Sigmoid colon (tissue), 6 donors: ENCODE measurements at regions not wholly inside any gene's neighbourhood (a gene's known extent, or its start where the extent isn't known, plus 50 kb on each side); places are given as distances from the start of the nearest gene placed in this dataset.

ENCODE experiments used
- DNase-seq: peaks from one replicate; pipeline ENCODE4 v3.0.0-alpha.2; 2019
- H3K27ac ChIP-seq, 4 donors: fragments of 200-600 bp; sonication (generic); one replicate each; pipeline ENCODE4 v1.5.1; 2016 to 2019; ENCODE audit warnings: mild to moderate bottlenecking in 1 of 4
- H3K27me3 ChIP-seq, 3 donors: fragments of 200-600 bp; sonication (generic); one replicate each; pipeline ENCODE4 v1.5.1; 2019; ENCODE audit warnings: mild to moderate bottlenecking in 1 of 3
- H3K36me3 ChIP-seq, 4 donors: fragments of 200-600 bp; sonication (generic); one replicate each; pipeline ENCODE4 v1.5.1; 2016 to 2019
- H3K4me1 ChIP-seq, 4 donors: fragments of 200-600 bp; sonication (generic); one replicate each; pipeline ENCODE4 v1.5.1; 2017 to 2019
- H3K4me3 ChIP-seq, 4 donors: fragments of 200-600 bp; sonication (generic); one replicate each; pipeline ENCODE4 v1.5.1; 2017 to 2019; ENCODE audit warnings: mild to moderate bottlenecking in 2 of 4, moderate library complexity in 1 of 4
- H3K9me3 ChIP-seq, 4 donors: fragments of 200-600 bp in 3 of 4; sonication (generic) in 3 of 4; one replicate each; pipeline versions ENCODE4 v1.5.1 to v1.6.1; 2013 to 2019
- EP300 ChIP-seq, 4 donors: sonication (generic); formaldehyde crosslinking; IDR thresholded peaks; one replicate each; pipeline ENCODE4 v1.6.1; 2017; ENCODE audit warnings: antibody characterized with exemption in 4 of 4
- POLR2A ChIP-seq, 2 donors: fragments of 450-650 bp; IDR thresholded peaks; one replicate each; pipeline ENCODE4 v1.6.1; 2016; ENCODE audit warnings: antibody characterized with exemption in 2 of 2, mild to moderate bottlenecking in 2 of 2, moderate library complexity in 2 of 2
- POLR2AphosphoS5 ChIP-seq, 4 donors: sonication (generic); formaldehyde crosslinking; IDR thresholded peaks; one replicate each; pipeline ENCODE4 v1.6.1; 2017; ENCODE audit warnings: antibody characterized with exemption in 4 of 4
- WGBS, 2 donors: extraction: QIAGEN DNeasy Blood & Tissue Kit; methylation state at CpG; one replicate each; pipeline ENCODE4 v1.1.7; 2013; 5-methylcytosine and 5-hydroxymethylcytosine counted together
- intact Hi-C: fragments of 100-400 bp; cut with DNase I; formaldehyde crosslinking; loops from one replicate; pipeline ENCODE4 v1.15.1; 2023
- TF ChIP-seq, protein P1 (sequence below), 4 experiments: fragments of 450-650 bp in 3 of 4; fragments of 200-600 bp in 1 of 4; IDR thresholded peaks; one replicate each; pipeline ENCODE4 v1.5.1; 2016 to 2019; ENCODE audit warnings: antibody characterized with exemption in 4 of 4, mild to moderate bottlenecking in 3 of 4, moderate library complexity in 2 of 4
- donor health status: healthy with polysubstance abuse.
- donor health status: healthy.

- H3K4me3 ChIP-seq: no peak overlapping the region
- H3K36me3 ChIP-seq: no peaks in the 10 kb centered on the region
- TF ChIP-seq POLR2A (IDR thresholded peaks at IDR 0.05) (no peak), EP300 (IDR thresholded peaks at IDR 0.05) (no peak), POLR2AphosphoS5 (IDR thresholded peaks at IDR 0.05) (no peak)
- TF ChIP-seq, protein P1, sequence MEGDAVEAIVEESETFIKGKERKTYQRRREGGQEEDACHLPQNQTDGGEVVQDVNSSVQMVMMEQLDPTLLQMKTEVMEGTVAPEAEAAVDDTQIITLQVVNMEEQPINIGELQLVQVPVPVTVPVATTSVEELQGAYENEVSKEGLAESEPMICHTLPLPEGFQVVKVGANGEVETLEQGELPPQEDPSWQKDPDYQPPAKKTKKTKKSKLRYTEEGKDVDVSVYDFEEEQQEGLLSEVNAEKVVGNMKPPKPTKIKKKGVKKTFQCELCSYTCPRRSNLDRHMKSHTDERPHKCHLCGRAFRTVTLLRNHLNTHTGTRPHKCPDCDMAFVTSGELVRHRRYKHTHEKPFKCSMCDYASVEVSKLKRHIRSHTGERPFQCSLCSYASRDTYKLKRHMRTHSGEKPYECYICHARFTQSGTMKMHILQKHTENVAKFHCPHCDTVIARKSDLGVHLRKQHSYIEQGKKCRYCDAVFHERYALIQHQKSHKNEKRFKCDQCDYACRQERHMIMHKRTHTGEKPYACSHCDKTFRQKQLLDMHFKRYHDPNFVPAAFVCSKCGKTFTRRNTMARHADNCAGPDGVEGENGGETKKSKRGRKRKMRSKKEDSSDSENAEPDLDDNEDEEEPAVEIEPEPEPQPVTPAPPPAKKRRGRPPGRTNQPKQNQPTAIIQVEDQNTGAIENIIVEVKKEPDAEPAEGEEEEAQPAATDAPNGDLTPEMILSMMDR (IDR thresholded peaks at IDR 0.05): no peak
- intact Hi-C loops: no loop called here
- no peaks in the 10 kb centered on the region for H3K4me1 ChIP-seq
- H3K9me3 ChIP-seq: no peaks in the 10 kb centered on the region
- DNase-seq: no peak
- no peaks in the 10 kb centered on the region for H3K27me3 ChIP-seq
- no peak overlapping the region for H3K27ac ChIP-seq
- WGBS, 2 donors: 74 to 79% methylated on average over 11 of the region's 11 CpGs
These were observed 70.7 kb upstream of the TSHZ3 start for GRCh38 chr19:31419871-31420445.

GRCh38 chr19:31421082-31421481 is 71.8 kb upstream of the TSHZ3 start:
- no peak for DNase-seq
- H3K4me3 ChIP-seq: no peak overlapping the region
- H3K36me3 ChIP-seq: no peaks in the 10 kb centered on the region
- no peaks in the 10 kb centered on the region for H3K4me1 ChIP-seq
- H3K27me3 ChIP-seq: no peaks in the 10 kb centered on the region
- no peaks in the 10 kb centered on the region for H3K9me3 ChIP-seq
- intact Hi-C loops: no loop called here
- no peak overlapping the region for H3K27ac ChIP-seq
- WGBS, 2 donors: 39 to 41% methylated on average over 6 of the region's 6 CpGs
- TF ChIP-seq POLR2A (IDR thresholded peaks at IDR 0.05): no peak
- no peak for TF ChIP-seq EP300 (IDR thresholded peaks at IDR 0.05)
- TF ChIP-seq, protein P1 (IDR thresholded peaks at IDR 0.05): no peak
- no peak for TF ChIP-seq POLR2AphosphoS5 (IDR thresholded peaks at IDR 0.05)

DNA sequence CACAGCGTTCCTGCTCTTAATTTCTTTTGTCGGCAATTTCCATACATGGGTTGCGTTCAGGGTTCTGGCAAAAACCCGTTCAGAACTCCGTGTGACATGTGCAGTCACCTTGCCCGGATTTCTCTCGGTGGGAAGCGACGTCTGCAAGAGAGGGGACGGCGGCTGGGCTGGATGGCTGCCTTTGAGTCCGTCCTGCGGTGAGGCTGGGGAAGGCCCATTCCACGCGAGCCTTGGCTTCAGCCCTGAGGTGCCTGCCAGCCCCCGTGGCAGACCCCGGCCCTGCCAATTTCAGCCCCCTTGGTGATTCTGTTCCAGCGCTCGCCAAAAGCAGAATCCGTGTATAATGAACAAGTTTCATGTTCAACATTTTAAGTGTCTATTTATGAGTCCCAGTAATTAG is 72.6 kb upstream of the TSHZ3 start:
- 77 to 81% methylated on average over 20 of the region's 20 CpGs for WGBS, 2 donors
- intact Hi-C loops: no loop called here
- no peak for DNase-seq
- H3K36me3 ChIP-seq: no peaks in the 10 kb centered on the region
- no peak overlapping the region for H3K27ac ChIP-seq
- no peaks in the 10 kb centered on the region for H3K9me3 ChIP-seq
- H3K4me3 ChIP-seq: no peak overlapping the region
- no peaks in the 10 kb centered on the region for H3K4me1 ChIP-seq
- TF ChIP-seq EP300 (IDR thresholded peaks at IDR 0.05): no peak
- no peak for TF ChIP-seq POLR2AphosphoS5 (IDR thresholded peaks at IDR 0.05)
- no peak for TF ChIP-seq POLR2A (IDR thresholded peaks at IDR 0.05)
- TF ChIP-seq, protein P1 (IDR thresholded peaks at IDR 0.05): no peak
- no peaks in the 10 kb centered on the region for H3K27me3 ChIP-seq

- Histone ChIP-seq H3K36me3 (no peaks in the 10 kb centered on the region), H3K9me3 (no peaks in the 10 kb centered on the region), H3K4me1 (no peaks in the 10 kb centered on the region), H3K27me3 (no peaks in the 10 kb centered on the region), H3K4me3 (no peak overlapping the region), H3K27ac (no peak overlapping the region)
- intact Hi-C loops: no loop called here
- no peak for TF ChIP-seq POLR2A (IDR thresholded peaks at IDR 0.05)
- TF ChIP-seq, protein P1 (IDR thresholded peaks at IDR 0.05): no peak
- no peak for TF ChIP-seq EP300 (IDR thresholded peaks at IDR 0.05)
- no peak for TF ChIP-seq POLR2AphosphoS5 (IDR thresholded peaks at IDR 0.05)
- WGBS, 2 donors: 94% methylated on average over 2 of the region's 2 CpGs
- no peak for DNase-seq
These were observed 74.7 kb upstream of the TSHZ3 start for GRCh38 chr19:31423896-31424295.
